Cardiac muscle cell (in vitro differentiated cells and primary cell): ENCODE measurements at regions not wholly inside any gene's neighbourhood (a gene's known extent, or its start where the extent isn't known, plus 50 kb on each side); places are given as distances from the start of the nearest gene placed in this dataset.
A peak's percentile ranks its signal among the peaks of the same experiment; 100 is the strongest.
"Not testable (repeated sequence)": the region's sequence is repeated elsewhere in the genome, so short reads cannot be mapped to it uniquely, and the experiment has no call there.

Experiments
- DNase-seq, 2 donors: peaks; one replicate each; pipeline versions ENCODE4 v3.0.0 to v3.0.0-alpha.2; 2010 to 2017; ENCODE audit warnings: low read depth in 1 of 2, low spot score in 1 of 2
- H3K27ac ChIP-seq: fragments of 200-600 bp; sonication (generic); 2 replicates; pipeline ENCODE4 v1.5.1; 2016
- H3K27me3 ChIP-seq: fragments of 200-600 bp; sonication (generic); 2 replicates; pipeline ENCODE4 v1.6.0; 2016; ENCODE audit warnings: control low read depth
- H3K36me3 ChIP-seq: fragments of 200-600 bp; sonication (generic); 2 replicates; pipeline ENCODE4 v1.5.1; 2016; ENCODE audit warnings: control low read depth
- H3K4me1 ChIP-seq: fragments of 200-600 bp; sonication (generic); 2 replicates; pipeline ENCODE4 v1.8.1; 2017; ENCODE audit warnings: low read depth, mild to moderate bottlenecking, mixed run types
- H3K4me3 ChIP-seq: fragments of 200-600 bp; sonication (generic); 2 replicates; pipeline ENCODE4 v1.5.1; 2016; ENCODE audit warnings: mild to moderate bottlenecking
- H3K9me3 ChIP-seq: fragments of 200-600 bp; sonication (generic); 2 replicates; pipeline ENCODE4 v1.5.1; 2017; ENCODE audit warnings: low read depth, mild to moderate bottlenecking, control low read depth
- TF ChIP-seq, protein P1 (sequence below): IDR thresholded peaks from 2 replicates; pipeline ENCODE4 v1.5.1; 2012; ENCODE audit warnings: low read depth, mild to moderate bottlenecking, low read length

DNA sequence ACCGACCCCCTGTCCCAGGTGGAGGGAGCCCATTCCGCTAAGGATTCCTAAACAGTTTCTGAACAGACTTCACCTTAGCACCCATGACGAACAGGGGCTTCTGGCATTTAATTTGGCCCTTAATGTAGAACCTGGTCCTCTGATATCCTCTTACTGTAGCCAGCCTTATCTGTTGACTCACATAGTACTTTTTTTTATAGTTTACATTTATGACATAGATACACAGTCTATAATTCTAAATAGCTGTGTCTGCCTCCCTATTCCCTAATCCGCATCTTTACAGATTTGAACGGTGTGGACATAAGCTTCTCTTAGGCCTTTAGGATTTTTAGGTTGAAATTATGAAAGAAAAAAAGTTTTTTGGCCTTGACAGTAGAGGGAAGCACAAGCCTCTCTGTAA lies 104.9 kb downstream of the TBC1D26 start:
- H3K4me1 ChIP-seq, H3K4me3 ChIP-seq, H3K27ac ChIP-seq, DNase-seq, H3K9me3 ChIP-seq, H3K27me3 ChIP-seq, H3K36me3 ChIP-seq: not testable (repeated sequence)

DNA sequence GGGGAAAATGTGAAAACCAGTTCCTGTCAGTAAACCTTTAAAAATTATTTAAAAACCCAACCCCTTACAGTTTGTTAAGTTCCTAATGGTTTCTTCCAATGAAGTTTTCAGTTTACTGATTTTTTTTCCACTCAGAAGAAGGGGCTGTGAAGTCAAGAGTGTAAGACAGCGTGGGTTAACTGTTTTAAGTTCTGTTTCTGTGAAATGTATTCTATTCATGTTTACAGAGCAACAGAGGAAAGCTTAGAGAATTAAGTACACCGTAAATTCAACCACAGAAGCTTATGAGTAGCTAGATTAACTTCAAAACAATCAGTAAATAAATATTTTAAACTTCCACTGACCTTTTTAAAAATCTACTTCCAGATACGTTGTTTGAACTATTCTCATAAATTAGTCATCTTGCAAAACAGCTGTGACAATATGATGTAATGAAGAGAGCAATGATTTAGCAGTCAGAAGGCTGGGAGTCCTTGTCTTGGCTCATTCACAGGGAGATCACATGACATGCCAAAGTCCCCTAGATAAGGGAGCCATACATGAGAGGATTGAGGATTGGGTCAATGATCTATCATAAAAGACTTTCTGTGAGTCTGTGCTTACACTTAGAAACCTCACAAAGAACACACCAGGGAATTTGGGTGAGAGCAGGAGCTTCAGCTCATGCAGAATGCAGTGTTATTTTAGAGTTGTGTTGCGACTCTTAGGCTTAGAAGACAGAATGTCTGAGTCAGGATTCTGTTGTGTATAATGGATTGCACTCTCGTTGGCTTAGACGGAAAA lies 97.3 kb upstream of the ADORA2B start:
- DNase-seq = peak in 1 of 2 donors; percentile 48
- not testable (repeated sequence) for H3K4me1 ChIP-seq, H3K27ac ChIP-seq, H3K27me3 ChIP-seq, H3K4me3 ChIP-seq, H3K36me3 ChIP-seq, H3K9me3 ChIP-seq

DNA sequence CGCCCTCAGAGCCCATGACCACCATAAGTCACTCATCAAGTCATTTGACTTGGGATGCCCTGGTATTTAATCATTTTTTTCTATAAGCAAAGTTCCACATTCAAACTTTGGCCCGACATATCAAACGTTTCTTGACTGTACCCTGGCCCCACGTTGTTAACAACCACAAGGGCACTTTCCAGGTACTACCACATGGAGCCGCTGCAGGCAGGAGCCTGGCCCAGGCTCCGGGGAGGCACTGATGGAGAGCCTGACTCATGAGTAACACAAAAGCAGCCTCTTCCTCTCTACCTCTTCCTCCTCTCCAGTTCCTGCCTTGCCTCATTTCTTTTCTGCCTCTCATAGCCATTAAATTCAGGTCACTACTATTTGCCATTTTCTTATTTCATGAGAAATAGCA lies 95.9 kb upstream of the ADORA2B start:
- not testable (repeated sequence) for H3K27me3 ChIP-seq, H3K36me3 ChIP-seq, H3K27ac ChIP-seq, H3K4me1 ChIP-seq, H3K9me3 ChIP-seq, H3K4me3 ChIP-seq
- TF ChIP-seq, protein P1, sequence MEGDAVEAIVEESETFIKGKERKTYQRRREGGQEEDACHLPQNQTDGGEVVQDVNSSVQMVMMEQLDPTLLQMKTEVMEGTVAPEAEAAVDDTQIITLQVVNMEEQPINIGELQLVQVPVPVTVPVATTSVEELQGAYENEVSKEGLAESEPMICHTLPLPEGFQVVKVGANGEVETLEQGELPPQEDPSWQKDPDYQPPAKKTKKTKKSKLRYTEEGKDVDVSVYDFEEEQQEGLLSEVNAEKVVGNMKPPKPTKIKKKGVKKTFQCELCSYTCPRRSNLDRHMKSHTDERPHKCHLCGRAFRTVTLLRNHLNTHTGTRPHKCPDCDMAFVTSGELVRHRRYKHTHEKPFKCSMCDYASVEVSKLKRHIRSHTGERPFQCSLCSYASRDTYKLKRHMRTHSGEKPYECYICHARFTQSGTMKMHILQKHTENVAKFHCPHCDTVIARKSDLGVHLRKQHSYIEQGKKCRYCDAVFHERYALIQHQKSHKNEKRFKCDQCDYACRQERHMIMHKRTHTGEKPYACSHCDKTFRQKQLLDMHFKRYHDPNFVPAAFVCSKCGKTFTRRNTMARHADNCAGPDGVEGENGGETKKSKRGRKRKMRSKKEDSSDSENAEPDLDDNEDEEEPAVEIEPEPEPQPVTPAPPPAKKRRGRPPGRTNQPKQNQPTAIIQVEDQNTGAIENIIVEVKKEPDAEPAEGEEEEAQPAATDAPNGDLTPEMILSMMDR = peak; percentile 59
- peak; percentile 66 to 83 for DNase-seq

DNA sequence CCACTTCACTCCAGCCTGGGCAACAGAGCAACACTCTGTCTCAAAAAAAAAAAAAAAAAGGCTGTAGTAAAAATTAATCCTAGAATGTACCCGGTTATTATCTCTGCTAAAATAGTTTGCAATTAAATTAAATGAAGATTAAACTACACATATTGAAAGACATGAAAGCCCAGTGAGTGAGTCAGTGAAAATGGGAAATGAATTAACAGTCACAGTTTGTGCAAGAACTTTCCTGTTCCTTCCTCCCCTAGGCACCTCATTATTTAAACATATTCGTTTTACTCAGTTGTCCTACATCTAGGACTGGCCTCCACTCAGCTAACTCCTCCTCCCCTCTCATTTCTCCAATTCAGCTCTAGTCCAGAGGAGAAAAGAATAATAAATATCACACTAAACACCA lies 94.9 kb upstream of the ADORA2B start:
- not testable (repeated sequence) for DNase-seq, H3K27ac ChIP-seq

DNA sequence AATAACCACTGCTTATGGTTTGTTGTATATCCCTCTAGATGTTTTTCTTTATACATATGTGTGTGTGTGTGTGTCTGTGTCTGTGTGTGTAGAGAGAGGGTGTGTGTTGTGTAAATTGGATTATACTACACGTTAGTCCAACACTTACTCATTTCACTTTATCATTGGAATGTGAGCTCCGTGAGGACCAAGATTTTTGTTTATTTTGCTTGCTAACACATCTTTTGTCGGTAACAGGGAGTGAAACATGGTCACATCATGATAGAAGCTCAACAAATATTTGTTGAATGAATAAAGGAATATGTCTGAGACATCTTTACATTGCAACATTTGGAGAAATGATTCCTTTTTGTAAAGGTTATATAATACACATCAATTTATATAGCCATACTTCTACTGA lies 94.2 kb upstream of the ADORA2B start:
- H3K36me3 ChIP-seq, H3K9me3 ChIP-seq, H3K4me1 ChIP-seq, H3K27me3 ChIP-seq, H3K27ac ChIP-seq, H3K4me3 ChIP-seq: not testable (repeated sequence)
- DNase-seq = peak in 1 of 2 donors; percentile 54

More for the DNA sequence above, 94.9 kb upstream of the ADORA2B start:
- not testable (repeated sequence) for H3K4me3 ChIP-seq, H3K27me3 ChIP-seq, H3K4me1 ChIP-seq, H3K36me3 ChIP-seq, H3K9me3 ChIP-seq

DNA sequence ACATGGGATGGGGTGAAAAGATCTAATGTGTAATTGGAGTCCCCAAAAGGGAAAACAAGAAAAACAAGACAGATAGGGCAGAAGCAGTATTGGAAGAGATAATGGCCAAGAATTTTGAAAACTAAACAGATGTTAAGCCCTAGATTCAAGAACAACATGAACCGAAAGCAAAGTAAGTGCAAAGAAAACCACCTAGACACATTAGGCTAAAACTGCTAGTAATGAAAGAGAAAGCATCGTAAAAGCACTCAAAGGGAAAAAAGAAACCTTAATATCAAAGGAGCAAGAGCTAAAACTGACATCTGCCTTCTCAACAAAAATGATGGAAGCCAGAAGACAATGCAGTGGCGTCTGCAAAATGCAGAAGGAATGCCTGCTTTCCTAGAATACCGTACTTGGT lies 92.1 kb upstream of the ADORA2B start:
- not testable (repeated sequence) for H3K9me3 ChIP-seq, DNase-seq, H3K4me3 ChIP-seq

DNA sequence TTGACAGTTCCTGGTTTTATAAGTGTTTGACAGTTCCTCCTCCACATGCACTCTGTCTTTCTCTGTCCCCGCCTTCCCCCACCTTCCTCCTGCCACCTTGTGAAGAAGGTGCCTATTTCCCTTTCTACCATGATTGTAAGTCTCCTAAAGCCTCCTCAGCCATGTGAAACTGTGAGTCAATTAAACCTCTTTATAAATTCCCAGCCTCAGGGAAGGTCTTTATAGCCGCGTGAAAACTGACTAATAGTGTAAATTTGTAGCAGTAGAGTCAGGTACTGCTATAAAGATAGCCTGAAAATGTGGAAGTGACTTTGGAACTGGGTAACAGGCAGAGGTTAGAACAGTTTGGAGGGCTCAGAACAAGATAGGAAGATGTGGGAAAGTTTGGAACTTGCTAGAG lies 88.7 kb upstream of the ADORA2B start:
- not testable (repeated sequence) for H3K27ac ChIP-seq, H3K36me3 ChIP-seq, H3K9me3 ChIP-seq, H3K4me3 ChIP-seq, DNase-seq, H3K4me1 ChIP-seq, H3K27me3 ChIP-seq

More for the DNA sequence above, 92.1 kb upstream of the ADORA2B start:
- H3K27ac ChIP-seq, H3K36me3 ChIP-seq, H3K4me1 ChIP-seq, H3K27me3 ChIP-seq: not testable (repeated sequence)

DNA sequence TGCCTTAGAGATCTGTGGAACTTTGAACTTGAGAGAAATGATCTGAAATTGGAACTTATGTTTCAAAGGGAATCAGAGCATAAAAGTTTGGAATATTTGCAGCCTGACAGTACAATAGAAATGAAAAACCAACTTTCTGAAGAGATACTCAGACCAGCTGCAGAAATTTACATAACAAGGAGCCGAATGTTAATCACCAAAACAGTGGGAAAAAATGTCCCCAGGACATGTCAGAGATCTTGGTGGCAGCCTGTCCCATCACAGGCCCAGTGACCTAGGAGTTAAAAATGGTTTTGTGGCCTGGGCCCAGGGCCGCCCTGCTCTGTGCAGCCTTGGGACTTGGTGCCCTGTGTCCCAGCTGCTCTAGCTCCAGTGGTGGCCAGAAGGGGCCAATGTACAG lies 88.2 kb upstream of the ADORA2B start:
- H3K36me3 ChIP-seq, H3K27me3 ChIP-seq, H3K4me3 ChIP-seq, H3K27ac ChIP-seq, DNase-seq, H3K9me3 ChIP-seq, H3K4me1 ChIP-seq: not testable (repeated sequence)

DNA sequence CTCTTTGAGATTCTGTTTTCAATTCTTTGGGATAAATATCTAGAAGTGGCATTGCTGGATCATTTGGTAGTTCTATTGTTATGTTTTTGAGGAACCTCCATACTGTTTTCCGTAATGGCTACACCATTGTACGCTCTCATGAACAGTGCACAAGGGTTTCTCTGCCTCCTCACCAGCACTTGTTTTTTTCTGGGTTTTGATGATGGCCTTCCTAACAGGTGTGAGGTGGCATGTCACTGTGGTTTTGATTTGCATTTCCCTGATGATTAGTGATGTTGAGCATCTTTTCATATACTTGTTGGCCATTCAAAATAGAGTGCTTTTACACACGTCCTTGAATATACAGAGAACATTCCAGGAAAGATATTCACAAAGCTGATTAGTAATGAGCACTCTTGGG lies 86.8 kb upstream of the ADORA2B start:
- H3K36me3 ChIP-seq, H3K4me1 ChIP-seq, H3K27me3 ChIP-seq, H3K4me3 ChIP-seq, H3K27ac ChIP-seq, DNase-seq, H3K9me3 ChIP-seq: not testable (repeated sequence)

DNA sequence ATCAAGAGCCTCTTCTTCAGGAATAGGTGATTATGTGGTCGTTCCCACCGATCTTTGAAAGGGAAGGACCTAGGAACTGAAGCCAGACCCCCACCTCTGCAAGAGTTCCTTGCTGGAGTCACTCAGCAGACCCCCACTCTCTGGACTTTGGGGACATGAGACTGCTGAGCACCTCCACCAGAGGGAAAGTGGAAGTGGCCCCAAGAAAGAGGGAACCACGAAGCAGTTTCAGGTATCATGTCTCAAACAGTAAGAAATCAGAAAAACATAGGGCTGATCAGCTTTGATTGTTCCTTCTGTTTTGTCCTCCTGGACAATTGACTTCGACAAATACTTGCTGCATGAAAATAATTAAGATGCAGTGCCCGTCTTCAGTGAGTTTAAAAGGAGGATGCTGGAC lies 84.2 kb upstream of the ADORA2B start:
- DNase-seq, H3K27ac ChIP-seq, H3K27me3 ChIP-seq, H3K4me3 ChIP-seq, H3K36me3 ChIP-seq, H3K9me3 ChIP-seq, H3K4me1 ChIP-seq: not testable (repeated sequence)

DNA sequence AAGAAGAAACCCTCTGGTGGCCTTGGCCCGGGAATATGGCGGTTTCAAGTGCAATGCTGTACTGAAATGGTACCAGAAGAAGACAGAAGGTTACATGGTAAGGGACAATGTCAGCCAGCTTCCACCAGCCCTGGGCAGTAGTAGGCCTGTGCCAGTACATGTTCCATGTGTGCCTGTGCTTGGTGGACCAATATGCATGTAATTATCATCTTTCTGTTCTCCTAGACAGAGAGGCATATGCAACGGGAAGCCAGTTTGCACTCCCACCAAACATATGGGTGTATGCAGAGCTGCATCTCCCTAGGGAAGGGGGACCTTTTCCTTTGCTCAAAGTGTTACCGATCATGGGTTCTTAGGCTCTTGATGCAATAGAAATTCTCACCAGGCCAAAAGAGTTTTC lies 80.9 kb upstream of the ADORA2B start:
- H3K36me3 ChIP-seq, H3K27me3 ChIP-seq, H3K27ac ChIP-seq, DNase-seq, H3K4me3 ChIP-seq, H3K9me3 ChIP-seq, H3K4me1 ChIP-seq: not testable (repeated sequence)

DNA sequence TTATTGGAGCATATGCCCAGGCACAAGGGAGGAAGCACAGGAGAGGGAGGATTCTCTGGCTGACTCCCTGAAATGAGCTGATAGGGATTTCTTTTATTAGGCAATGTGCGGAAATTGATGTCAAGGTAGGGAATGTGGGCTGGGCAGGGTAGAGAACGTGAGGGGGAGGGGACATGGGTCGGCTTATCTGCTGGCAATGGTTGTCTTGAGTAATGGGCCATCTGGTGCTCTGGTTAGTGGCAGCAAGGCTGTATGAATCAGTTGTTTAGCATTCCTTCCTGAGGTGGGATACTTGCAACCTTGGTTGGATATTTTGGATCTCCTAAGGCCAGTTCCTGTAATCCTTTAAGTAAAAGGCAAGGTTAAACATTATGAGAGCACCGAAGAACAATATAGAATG lies 80.5 kb upstream of the ADORA2B start:
- not testable (repeated sequence) for H3K27ac ChIP-seq, H3K4me1 ChIP-seq, H3K36me3 ChIP-seq, H3K27me3 ChIP-seq, H3K4me3 ChIP-seq, H3K9me3 ChIP-seq
- DNase-seq = peak in 1 of 2 donors; percentile 90

DNA sequence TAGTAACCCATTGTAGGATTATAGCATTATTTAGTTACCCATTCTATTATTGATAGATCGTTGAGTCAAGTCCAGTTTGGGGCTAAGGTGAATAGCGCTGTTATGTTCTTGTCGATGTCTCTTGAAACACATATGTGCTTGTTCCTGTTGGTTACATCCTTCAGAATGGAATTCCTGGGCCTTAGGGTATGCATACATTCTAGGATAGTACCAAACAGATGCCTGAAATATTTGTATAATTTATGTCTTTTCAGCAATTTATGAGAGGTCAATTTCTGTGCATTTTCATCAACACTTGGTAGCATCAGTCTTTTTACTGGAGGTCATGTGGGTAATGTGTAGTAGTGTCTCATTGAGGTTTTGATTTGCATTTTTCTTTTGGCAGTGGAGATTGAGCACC lies 78.9 kb upstream of the ADORA2B start:
- H3K27me3 ChIP-seq, H3K36me3 ChIP-seq, H3K9me3 ChIP-seq, DNase-seq, H3K4me3 ChIP-seq, H3K4me1 ChIP-seq, H3K27ac ChIP-seq: not testable (repeated sequence)

DNA sequence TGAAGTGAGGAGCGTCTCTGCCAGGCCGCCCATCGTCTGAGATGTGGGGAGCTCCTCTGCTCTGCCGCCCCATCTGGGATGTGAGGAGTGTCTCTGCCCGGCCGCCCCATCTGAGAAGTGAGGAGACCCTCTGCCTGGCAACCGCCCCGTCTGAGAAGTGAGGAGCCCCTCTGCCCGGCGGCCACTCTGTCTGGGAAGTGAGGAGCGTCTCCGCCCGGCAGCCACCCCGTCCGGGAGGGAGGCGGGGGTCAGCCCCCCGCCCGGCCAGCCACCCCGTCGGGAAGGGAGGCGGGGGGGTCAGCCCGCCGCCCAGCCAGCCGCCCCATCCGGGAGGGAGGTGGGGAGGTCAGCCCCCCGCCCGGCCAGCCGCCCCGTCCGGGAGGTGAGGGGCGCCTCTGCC lies 77.6 kb upstream of the ADORA2B start:
- DNase-seq, H3K4me1 ChIP-seq, H3K36me3 ChIP-seq, H3K4me3 ChIP-seq, H3K27me3 ChIP-seq, H3K9me3 ChIP-seq, H3K27ac ChIP-seq: not testable (repeated sequence)
